GM19043 (cell line): ENCODE measurements at regions not wholly inside any gene's neighbourhood (a gene's known extent, or its start where the extent isn't known, plus 50 kb on each side); places are given as distances from the start of the nearest gene placed in this dataset.

Experiments used
- ATAC-seq: cut with Tn5 transposase; IDR thresholded peaks from one replicate; pipeline ENCODE4 v1.9.1; 2021; ENCODE audit warnings: low read depth; ENCODE audit not compliant: unreplicated experiment

DNA sequence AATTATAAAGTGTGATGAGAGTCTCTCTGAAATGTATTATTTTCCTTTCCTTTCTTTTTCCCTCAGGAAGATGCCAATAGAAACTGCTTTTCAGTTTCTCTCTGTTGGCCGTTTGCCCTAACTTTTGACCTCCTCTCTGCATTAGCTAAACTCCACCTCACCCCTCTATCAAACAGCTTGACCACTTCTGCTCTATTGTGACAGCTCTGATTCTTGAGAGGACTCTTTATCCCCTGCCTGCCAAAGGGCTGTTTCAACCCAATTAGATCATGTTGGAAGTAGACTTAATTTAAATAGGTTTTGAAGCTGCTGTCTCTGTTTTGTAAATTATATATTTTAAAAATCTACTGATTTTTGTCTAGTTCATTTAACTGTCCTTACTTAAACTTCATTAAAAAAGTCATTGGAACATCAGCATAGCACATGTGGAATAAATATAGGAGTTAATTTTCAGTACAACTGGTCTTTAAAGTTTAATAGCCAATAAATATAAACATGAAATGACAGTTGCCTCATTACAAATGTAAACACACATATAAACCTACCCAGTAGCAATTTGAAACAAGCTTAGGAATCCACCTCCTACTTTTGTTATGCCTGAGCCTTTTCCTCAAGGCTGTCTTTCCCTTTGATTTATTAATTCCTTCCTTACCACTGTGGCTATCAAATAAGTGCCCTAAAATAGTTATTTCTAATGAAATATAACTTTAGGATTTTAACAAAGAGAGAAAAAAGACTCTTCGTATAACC, 152.0 kb downstream of the CHRM3 start:
- ATAC-seq, result no peak

DNA sequence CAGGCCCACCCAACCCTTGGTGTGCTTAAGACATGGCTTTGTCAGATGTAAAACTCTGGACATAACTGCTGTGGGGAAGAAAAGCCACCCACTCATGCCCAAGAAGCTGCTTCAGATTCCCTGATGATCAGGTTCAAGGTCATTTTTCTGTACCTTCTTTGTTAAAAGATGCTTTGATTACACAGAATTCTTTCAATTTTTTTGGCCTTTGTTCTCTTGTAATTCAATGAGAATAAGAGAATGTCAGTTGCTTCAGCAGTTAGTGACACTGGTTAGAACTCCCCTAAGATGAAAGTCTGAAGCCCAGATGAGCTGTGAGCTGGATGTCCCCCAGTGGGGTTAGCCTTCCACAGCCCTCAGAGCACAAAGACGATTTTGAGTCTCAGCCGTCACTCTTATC, 152.7 kb downstream of the CHRM3 start:
- ATAC-seq, result no peak

DNA sequence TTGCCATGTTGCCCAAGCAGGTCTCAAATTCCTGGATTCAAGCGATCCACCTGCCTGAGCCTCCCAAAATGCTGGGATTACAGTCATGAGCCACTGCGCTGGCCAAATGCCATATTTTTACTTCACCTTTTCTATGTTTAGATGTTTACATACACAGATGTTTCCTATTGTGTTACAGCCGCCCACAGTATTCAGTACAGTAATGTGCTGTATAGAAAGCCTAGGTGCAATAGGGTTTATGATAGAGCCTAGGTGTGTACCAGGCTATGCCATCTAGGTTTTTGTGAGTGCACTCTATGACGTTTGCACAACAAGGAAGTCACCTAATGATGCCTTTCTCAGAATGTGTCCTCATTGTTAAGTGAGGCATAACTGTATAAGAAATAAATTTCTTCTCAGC, 153.4 kb downstream of the CHRM3 start:
- no peak for ATAC-seq

DNA sequence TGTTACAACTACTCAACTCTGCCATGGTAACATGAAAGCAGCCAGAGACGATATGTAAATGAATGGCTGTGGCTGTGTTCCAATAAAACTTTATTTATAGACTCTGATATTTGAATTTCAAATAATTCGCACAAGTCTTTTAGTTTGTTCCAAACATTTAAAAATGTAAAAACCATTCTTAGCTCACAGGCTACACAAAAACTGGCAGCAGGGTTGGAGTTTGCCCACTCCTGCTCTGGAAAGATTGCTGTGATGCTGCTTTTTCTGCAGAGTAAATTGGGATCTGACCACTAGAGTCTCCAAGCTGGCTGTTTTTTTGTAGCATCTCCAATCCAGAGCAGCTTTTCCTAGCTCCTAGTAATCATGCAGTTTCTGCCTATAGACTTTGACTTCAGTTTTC, 157.5 kb downstream of the CHRM3 start:
- ATAC-seq, result no peak

DNA sequence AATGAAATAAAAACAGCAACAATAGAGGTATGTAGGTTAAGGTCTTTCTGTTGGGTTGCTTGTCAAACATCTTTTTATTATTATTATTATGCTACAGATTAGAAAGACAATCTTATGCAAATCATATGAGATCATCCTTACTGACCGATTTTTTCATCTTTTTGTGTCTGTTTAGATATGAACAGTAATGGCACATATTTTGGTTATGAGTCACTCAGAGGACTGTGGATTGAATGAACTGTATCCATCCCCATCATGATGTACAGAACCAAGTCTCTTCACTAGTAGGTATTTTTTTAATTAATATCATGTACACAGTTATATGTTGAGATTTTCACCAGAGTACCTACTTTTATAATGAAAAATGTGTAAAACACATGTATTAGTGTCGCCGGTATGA, 159.1 kb downstream of the CHRM3 start:
- ATAC-seq, result no peak

DNA sequence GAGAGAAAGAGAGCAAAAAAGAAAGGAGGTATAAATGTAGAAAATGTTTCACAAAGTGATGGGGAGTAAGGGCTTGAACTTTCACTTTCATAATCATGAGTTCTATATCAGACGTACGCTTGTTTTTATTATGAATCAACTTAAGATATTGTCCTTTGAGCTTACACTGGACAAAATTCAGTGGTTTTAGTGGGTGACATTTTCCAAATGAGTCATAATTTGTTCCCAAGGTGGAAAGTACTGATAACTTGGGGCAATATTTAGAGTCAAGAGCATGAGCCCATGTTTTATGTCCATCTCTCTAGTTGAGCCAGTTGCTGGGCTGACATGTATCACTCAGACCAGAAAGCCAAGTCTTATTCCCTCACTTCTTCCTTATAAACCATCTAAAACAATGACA, 161.6 kb downstream of the CHRM3 start:
- ATAC-seq, result no peak

DNA sequence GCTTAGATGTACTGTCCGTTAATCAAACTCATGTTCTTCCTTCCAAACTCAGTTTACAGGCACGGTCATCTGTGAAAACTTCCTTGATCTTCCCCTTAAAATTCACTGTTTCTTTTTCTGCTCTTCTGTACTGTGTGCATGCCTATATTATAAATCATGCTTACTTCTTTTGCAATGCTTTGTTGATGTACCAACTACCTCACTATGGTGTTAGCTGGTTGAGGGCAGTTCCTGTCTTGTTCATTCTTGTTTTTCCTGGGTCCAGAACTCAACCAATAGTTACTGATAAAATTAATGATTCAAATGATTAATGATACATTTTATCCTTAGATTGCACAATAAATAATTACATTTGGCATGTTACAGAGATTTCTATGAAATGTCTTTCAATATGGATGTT, 163.8 kb downstream of the CHRM3 start:
- no peak for ATAC-seq

DNA sequence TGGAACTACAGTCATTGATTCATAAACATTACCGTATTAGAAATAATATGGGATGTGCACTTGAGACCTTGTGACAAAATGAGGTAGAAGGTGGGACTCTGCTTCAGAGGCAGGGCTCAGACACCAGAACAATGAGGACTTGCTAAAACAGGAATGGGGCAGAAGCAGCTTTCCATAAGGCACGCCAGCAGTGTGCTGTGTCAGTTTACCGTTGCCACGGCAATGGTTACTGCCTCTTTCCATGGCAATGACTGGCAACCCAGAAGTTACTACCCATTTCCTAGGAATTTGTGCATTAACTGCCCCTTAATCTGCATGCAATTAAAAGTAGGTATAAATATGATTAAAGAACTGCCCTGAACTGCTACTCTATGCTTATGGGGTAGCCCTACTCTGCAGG, 169.0 kb downstream of the CHRM3 start:
- no peak for ATAC-seq

DNA sequence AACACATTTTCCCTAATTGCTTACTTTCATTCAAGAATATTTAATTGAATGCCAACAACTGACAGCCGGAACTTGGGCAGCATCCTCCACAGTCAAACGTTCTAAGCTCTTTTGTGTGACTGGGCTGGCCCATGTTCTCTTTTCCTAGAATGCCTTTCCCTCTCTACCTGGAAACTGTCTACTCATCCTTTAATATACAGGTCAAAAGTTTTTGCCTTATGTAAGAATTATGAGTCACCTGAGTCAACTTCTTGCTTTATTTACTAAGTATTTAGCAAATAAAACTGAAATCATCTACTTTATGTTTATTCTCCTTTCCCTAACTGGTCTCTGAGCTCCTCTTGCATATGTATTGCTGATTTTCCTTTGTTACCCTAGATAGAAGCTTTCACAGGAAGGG, 172.2 kb downstream of the CHRM3 start:
- no peak for ATAC-seq

DNA sequence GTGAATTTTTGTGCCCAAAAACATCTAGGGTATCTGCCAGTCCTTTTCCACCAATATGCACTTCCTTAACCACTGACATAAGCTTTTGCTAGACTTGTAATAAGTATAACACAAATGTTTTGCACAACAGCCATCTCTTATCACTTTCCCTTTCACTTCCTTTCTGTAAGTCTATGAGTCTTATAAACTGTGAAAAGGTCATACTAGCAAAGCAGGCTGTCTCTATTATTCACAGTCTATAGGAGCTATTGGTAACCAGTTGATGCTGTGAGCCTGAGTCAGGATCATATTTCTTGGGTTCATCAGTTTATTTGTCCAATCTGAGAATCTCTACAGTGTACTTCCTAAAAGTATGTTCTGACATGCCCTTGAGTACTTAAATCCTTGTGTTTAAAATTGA, 172.6 kb downstream of the CHRM3 start:
- ATAC-seq, result no peak

DNA sequence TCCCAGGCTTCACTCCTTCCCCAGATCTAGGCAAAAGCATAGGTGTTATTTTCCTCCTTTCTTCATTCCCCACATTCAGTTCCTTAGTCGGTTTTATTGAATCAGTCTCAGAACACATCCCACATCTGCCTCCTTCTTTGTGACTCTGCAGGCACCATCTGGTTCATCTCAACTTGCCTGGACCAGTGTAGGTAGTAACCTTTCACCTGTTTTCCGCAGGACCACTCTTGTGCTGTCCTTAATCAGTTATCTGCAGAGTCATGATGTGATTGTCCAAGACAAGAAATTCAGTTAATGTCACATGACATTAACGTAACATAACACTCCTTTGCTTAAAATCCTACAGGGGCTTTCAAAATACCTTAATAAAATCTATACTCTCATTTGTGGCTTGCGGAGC, 174.6 kb downstream of the CHRM3 start:
- no peak for ATAC-seq

DNA sequence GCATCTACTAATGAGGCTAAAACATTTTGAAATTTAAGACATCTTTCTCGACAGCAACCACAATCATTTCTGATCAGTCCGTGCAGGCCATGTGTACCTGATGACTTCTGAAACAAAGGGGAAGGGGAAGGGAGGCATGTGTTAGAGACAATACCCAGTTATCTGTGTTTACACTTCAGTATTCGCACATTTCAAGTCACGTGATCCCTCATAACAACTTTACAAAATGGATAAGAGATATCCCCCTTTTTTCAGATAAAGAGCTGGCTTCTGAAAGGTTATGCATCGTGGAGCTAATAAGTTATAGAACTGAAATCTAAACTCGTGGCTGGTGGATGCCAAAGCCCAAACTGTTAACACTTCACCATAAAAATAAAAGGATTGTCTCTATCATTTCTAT, 175.7 kb downstream of the CHRM3 start:
- ATAC-seq, result no peak

DNA sequence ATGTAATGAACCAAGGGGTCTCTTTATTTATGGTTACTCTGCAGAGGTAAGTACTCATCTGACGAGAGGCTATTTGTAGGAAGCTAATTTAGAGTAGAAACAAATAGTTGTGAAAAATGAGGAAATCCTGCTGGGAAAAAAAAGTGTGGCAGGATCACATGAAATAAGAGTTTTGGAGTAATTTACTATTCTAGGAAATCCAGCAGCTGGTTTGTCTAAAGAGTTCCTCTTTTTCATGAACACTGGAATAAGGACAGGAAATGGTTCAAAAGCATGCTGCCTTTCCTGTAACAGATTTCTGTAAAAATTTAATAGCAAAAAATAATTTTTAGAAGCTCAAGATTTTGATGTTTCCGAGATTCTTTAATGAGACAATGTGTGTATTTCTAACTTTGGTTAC, 177.3 kb downstream of the CHRM3 start:
- ATAC-seq, result no peak

DNA sequence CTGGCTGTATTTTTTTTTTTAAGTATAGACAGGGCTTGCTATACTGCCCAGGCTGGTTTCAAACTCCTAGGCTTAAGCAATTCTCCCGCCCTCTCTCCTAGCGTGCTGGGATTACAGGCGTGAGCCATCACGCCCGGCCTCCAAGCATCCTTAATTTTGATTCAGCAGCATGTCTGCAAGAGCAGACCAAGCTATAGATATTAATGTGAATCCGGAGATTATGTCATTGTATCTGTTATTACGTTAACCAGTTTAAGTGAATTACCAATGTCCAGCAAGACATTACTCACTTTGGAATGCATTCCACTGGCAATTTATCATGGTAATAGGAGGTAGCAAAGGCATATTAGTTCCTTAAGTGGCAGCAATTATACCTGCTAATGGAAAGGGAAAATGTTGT, 179.7 kb downstream of the CHRM3 start:
- ATAC-seq, result no peak

DNA sequence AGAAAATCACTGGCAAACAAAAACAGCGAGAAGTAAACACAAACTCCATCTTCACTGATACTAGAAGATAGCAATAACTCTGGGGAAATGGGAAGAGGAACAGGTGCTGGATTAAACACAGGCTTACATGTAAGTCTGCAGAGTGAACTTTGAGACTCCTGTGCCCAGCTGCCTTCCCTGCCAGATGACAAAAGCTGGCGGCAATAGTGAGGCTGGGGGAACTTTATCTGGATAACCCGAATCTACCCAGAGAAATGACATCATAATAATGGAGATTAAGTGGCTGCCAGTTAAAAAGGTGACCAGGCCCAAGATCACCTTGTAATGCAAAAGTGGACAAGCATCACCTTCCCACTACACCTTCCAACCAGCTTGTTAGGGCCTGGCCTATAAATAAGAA, 184.5 kb downstream of the CHRM3 start:
- ATAC-seq, result no peak

DNA sequence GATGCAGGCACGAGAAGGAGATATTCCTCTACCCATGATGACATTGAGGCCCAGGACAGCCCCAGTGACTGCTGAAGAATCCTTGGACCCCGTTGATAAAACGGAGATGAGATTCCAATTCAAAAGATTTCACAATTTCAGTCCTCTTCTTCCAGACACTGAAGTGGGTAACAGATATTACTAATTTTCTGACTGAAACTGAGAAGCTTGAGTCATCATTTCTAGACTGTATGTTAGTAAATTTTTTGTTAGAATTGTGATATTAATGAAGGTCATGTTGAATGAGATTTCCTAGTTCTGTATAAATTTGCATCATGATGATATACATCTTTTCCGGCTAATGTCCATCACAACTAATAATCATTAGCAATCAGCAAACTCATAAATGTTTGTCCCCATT, 185.8 kb downstream of the CHRM3 start:
- no peak for ATAC-seq

DNA sequence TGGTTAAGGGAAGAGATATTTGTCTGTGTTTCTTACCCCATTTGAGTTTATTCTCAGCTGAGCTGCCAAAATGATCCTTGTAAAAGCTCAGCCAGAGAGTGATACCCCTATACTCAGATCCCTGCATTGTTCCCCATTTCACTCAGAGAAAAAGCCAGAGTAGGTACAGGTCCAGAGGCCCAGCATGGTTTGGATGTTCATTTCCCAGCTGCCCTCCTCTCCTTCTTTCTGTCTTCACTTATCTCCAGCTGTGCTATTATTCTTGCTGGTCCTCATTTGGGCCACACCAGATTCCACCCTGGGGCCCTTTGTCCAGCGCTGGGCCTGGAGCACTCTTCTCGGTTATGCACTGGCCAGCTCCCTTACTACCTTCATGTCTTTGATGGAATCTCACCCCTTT, 187.7 kb downstream of the CHRM3 start:
- no peak for ATAC-seq

DNA sequence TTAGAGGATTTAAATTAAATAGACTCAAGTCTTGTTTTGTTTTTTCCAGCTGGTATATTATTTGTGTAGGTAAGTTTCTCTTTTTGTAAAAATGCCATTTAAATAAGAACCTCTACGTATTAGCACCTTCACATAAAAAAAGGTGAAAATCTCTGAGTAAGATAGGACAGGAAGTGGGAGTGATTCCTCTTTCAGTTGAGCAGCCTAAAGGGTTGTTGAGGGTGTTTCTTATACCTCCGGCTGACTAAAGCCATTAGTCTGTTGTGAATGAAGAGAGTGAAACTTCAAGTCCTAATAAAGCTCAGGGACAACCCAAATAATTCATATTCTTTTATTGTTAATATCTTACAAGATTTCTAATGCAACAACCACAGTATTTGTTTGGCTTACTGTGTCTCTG, 188.7 kb downstream of the CHRM3 start:
- no peak for ATAC-seq

DNA sequence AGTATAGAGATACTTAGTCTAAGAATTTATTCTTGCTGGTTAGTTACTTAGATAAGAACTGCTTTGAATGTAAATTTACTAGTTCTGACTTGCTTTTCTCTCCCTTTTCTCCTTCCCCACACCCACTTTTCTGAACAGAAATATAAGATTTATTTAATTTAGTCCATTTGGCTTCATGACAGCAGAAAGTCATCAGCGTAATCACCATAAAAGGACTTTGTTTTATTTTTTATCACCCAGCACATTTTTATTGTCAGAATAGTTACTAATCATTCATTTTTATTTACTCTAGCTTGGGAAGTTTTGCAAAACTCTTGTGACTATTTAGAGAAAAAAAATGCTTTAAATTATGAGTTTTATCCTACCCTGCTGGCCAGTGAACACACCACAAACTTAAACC, 197.2 kb downstream of the CHRM3 start:
- no peak for ATAC-seq

DNA sequence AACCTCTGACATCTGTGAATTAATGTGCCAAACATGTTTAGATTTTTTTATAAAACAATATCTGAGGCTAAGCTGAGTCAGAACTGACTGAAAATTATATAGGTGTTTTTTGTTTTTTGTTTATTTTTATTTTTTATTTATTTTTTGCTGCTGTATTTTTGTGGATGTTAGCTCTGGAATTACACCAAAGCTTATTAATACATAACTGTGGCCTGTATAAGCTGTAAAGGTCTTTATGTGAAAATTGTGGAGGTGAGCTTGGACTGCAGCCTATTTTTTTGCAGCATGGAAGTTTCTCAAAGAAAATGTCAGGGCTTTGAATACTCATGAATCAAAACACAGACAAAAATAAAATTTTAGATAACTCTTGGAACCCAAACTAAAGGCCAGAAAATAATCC, 199.8 kb downstream of the CHRM3 start:
- ATAC-seq, result no peak

DNA sequence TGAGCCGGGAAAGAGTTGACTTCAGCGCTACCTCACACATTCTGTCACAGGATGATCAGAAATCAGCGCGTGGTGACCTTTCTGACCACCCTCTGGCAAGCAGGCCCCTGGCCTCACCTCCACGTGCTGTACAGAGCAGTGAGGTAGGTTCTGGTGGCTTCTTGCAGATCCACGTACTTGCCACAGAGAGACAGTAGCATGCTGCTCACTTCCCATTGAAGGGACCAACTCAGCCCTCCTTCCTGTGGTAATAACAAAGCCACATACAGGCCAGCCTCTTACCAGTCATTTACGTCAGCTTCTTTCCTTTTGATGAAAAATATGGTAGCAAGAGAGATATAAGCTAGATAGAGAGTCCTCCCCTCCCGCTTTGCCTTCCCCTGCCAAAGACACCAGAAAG, 200.7 kb downstream of the CHRM3 start:
- no peak for ATAC-seq

DNA sequence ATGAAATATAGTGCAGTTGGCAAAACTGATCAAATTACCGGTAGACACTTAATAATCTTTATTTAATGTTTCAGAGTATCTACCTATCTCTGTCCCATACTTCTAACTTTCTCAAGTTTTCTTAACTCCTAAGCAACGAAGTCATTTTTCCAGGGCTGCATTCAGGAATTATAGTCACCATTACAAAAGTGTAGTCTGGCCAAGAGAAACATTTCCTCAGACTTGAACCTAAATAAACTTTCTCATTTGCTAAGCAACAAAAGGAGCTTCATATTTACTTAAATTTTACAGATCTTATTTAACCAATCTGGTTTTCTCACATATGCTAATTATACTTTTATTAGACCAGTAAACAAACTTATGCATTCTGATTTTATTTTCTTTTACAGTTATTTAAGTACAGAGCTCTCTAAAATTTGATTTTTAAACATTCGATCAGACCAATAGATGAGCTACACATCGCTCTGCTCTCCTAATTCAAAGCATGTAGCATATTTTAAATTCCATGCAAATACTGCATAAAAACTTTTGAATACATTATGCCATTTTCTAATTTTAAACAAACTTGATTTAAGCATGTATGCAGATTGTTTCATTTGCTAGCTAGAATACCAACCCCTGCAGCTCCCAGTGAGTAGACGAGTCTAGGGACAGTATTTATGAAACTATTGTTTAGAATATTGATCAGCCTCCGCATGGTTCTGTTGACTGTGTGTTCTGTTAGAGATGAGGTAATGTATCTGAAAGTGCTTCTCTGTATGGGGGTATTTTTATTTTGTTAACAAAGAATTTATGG, 201.4 kb downstream of the CHRM3 start:
- no peak for ATAC-seq
